ENCODE measurements at regions not wholly inside any gene's neighbourhood (a gene's known extent, or its start where the extent isn't known, plus 50 kb on each side); places are given as distances from the start of the nearest gene placed in this dataset.

- Histone ChIP-seq H3K4me1 (ENCODE audit: insufficient read depth, low read length, severe bottlenecking) (no peaks in the 10 kb centered on the region), H3K27ac (ENCODE audit: low read depth, low read length, poor library complexity, severe bottlenecking) (no peak overlapping the region), H3K9ac (ENCODE audit: low read length) (no peak overlapping the region), H3K4me2 (ENCODE audit: low read length) (no peak overlapping the region), H3K9me2 (ENCODE audit: low read depth, low read length) (no peaks in the 10 kb centered on the region), H3K4me3 (ENCODE audit: low read depth, low read length, poor library complexity, severe bottlenecking) (no peak overlapping the region), H2AFZ (ENCODE audit: low read length) (no peak overlapping the region), H4K20me1 (ENCODE audit: insufficient read depth, low read length) (no peaks in the 10 kb centered on the region), H3K9me3 (ENCODE audit: low read length) (no peaks in the 10 kb centered on the region), H3F3A (ENCODE audit: insufficient read depth, low read length) (no peaks in the 10 kb centered on the region), H3K36me3 (ENCODE audit: insufficient read depth, low read length) (no peaks in the 10 kb centered on the region), H3K27me3 (ENCODE audit: insufficient read depth, low read length) (no peaks in the 10 kb centered on the region), H3K79me2 (ENCODE audit: insufficient read depth, low read length) (no peaks in the 10 kb centered on the region)
- no peak for TF ChIP-seq EZH2 (IDR thresholded peaks at IDR 0.05; ENCODE audit: borderline replicate concordance, low read length)
- TF ChIP-seq CTCF (IDR thresholded peaks at IDR 0.05; ENCODE audit: low read length): no peak
Measured at GRCh38 chr6:85261271-85261670, 188.6 kb upstream of the NT5E start.

GRCh38 chr6:85255661-85256060 is 194.2 kb upstream of the NT5E start:
- Histone ChIP-seq H4K20me1 (ENCODE audit: insufficient read depth, low read length) (no peaks in the 10 kb centered on the region), H3K4me3 (ENCODE audit: low read depth, low read length, poor library complexity, severe bottlenecking) (no peak overlapping the region), H3K79me2 (ENCODE audit: insufficient read depth, low read length) (no peaks in the 10 kb centered on the region), H2AFZ (ENCODE audit: low read length) (no peak overlapping the region), H3K4me2 (ENCODE audit: low read length) (no peak overlapping the region), H3F3A (ENCODE audit: insufficient read depth, low read length) (no peaks in the 10 kb centered on the region), H3K27ac (ENCODE audit: low read depth, low read length, poor library complexity, severe bottlenecking) (no peak overlapping the region), H3K9me2 (ENCODE audit: low read depth, low read length) (no peaks in the 10 kb centered on the region), H3K36me3 (ENCODE audit: insufficient read depth, low read length) (no peaks in the 10 kb centered on the region), H3K27me3 (ENCODE audit: insufficient read depth, low read length) (no peaks in the 10 kb centered on the region), H3K9me3 (ENCODE audit: low read length) (no peaks in the 10 kb centered on the region), H3K9ac (ENCODE audit: low read length) (no peak overlapping the region), H3K4me1 (ENCODE audit: insufficient read depth, low read length, severe bottlenecking) (no peaks in the 10 kb centered on the region)
- TF ChIP-seq CTCF (IDR thresholded peaks at IDR 0.05; ENCODE audit: low read length) (no peak), EZH2 (IDR thresholded peaks at IDR 0.05; ENCODE audit: borderline replicate concordance, low read length) (no peak)

GRCh38 chr6:85252552-85252951 is 197.3 kb upstream of the NT5E start:
- no peaks in the 10 kb centered on the region for H3K79me2 ChIP-seq (ENCODE audit: insufficient read depth, low read length)
- no peak overlapping the region for H3K9ac ChIP-seq (ENCODE audit: low read length)
- H2AFZ ChIP-seq (ENCODE audit: low read length): no peak overlapping the region
- H3K9me3 ChIP-seq (ENCODE audit: low read length): no peaks in the 10 kb centered on the region
- H4K20me1 ChIP-seq (ENCODE audit: insufficient read depth, low read length): no peaks in the 10 kb centered on the region
- H3K4me1 ChIP-seq (ENCODE audit: insufficient read depth, low read length, severe bottlenecking): no peaks in the 10 kb centered on the region
- TF ChIP-seq EZH2 (IDR thresholded peaks at IDR 0.05; ENCODE audit: borderline replicate concordance, low read length) (no peak), CTCF (IDR thresholded peaks at IDR 0.05; ENCODE audit: low read length) (no peak)
- no peaks in the 10 kb centered on the region for H3K27me3 ChIP-seq (ENCODE audit: insufficient read depth, low read length)
- H3K27ac ChIP-seq (ENCODE audit: low read depth, low read length, poor library complexity, severe bottlenecking): no peak overlapping the region
- H3F3A ChIP-seq (ENCODE audit: insufficient read depth, low read length): no peaks in the 10 kb centered on the region
- H3K36me3 ChIP-seq (ENCODE audit: insufficient read depth, low read length): no peaks in the 10 kb centered on the region
- H3K4me2 ChIP-seq (ENCODE audit: low read length): no peak overlapping the region
- H3K9me2 ChIP-seq (ENCODE audit: low read depth, low read length): no peaks in the 10 kb centered on the region
- no peak overlapping the region for H3K4me3 ChIP-seq (ENCODE audit: low read depth, low read length, poor library complexity, severe bottlenecking)
